ENCODE measurements at regions not wholly inside any gene's neighbourhood (a gene's known extent, or its start where the extent isn't known, plus 50 kb on each side); places are given as distances from the start of the nearest gene placed in this dataset.

DNA sequence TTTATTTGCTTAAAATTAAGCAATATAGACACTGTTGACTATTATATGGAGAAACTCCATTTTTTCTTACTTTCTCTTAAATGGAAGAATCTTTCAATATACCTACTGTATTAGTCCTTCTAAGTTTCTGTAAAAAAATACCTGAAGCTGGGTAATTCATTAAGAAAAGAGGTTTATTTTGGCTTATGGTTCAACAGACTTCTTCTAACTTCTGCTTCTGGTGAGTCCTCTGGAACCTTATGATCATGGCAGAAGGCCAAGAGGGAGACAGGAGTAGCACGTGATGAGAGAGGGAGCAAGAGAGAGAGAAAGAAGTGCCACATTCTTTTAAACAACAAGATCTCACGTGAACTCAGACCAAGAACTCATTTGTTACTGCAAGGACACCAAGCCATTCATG lies 573.3 kb downstream of the MCTP2 start:
- no peak for TF ChIP-seq EZH2 (IDR thresholded peaks at IDR 0.05; ENCODE audit: low read length)
- TF ChIP-seq, protein P1, sequence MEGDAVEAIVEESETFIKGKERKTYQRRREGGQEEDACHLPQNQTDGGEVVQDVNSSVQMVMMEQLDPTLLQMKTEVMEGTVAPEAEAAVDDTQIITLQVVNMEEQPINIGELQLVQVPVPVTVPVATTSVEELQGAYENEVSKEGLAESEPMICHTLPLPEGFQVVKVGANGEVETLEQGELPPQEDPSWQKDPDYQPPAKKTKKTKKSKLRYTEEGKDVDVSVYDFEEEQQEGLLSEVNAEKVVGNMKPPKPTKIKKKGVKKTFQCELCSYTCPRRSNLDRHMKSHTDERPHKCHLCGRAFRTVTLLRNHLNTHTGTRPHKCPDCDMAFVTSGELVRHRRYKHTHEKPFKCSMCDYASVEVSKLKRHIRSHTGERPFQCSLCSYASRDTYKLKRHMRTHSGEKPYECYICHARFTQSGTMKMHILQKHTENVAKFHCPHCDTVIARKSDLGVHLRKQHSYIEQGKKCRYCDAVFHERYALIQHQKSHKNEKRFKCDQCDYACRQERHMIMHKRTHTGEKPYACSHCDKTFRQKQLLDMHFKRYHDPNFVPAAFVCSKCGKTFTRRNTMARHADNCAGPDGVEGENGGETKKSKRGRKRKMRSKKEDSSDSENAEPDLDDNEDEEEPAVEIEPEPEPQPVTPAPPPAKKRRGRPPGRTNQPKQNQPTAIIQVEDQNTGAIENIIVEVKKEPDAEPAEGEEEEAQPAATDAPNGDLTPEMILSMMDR (optimal IDR thresholded peaks at IDR 0.05 in 1 of 3, IDR thresholded peaks at IDR 0.05 in 1 of 3, conservative IDR thresholded peaks at IDR 0.05 in 1 of 3; ENCODE audit: extremely low read depth in 1 of 3, insufficient read depth in 2 of 3, low read length in 3 of 3): no peak
- DNase-seq (ENCODE audit: low read depth, low spot score) (no peak), FAIRE-seq (no peak)
- no peaks in the 10 kb centered on the region for H4K20me1 ChIP-seq (ENCODE audit: control insufficient read depth, extremely low read depth, insufficient read depth, low read length)
- H3K36me3 ChIP-seq (ENCODE audit: control insufficient read depth in 2 of 2, extremely low read depth in 1 of 2, insufficient read depth in 2 of 2, low read length in 2 of 2): no peaks in the 10 kb centered on the region
- no peak overlapping the region for H3K9ac ChIP-seq (ENCODE audit: control insufficient read depth, extremely low read depth, insufficient read depth, low read length)
- no peak overlapping the region for H3K4me2 ChIP-seq (ENCODE audit: control insufficient read depth, extremely low read depth, insufficient read depth, low read depth, low read length)
- no peaks in the 10 kb centered on the region for H3K9me1 ChIP-seq (ENCODE audit: control insufficient read depth, extremely low read depth, insufficient read depth, low read length)
- H3K4me3 ChIP-seq (ENCODE audit: control insufficient read depth in 2 of 3, extremely low read depth in 1 of 3, insufficient read depth in 2 of 3, low read depth in 1 of 3, low read length in 3 of 3): no peak overlapping the region
- H3K27ac ChIP-seq (ENCODE audit: control insufficient read depth, insufficient read depth, low read length): no peak overlapping the region
- no peaks in the 10 kb centered on the region for H3K79me2 ChIP-seq (ENCODE audit: control insufficient read depth, insufficient read depth, low read length)
- dilution Hi-C loops (cut with MboI; ENCODE audit: extremely low pct_ligation_motif_present, low sequenced_read_pairs): no loop called here
- no peaks in the 10 kb centered on the region for H3K4me1 ChIP-seq (ENCODE audit: control insufficient read depth, extremely low read depth, insufficient read depth, low read length)
- no peaks in the 10 kb centered on the region for H3K9me3 ChIP-seq (ENCODE audit: control insufficient read depth, low read depth, low read length)
- no peak overlapping the region for H2AFZ ChIP-seq (ENCODE audit: control insufficient read depth, low read length)
- H3K27me3 ChIP-seq (ENCODE audit: control insufficient read depth, extremely low read depth, insufficient read depth, low read length): peaks cover 1% of the 10 kb centered on the region

DNA sequence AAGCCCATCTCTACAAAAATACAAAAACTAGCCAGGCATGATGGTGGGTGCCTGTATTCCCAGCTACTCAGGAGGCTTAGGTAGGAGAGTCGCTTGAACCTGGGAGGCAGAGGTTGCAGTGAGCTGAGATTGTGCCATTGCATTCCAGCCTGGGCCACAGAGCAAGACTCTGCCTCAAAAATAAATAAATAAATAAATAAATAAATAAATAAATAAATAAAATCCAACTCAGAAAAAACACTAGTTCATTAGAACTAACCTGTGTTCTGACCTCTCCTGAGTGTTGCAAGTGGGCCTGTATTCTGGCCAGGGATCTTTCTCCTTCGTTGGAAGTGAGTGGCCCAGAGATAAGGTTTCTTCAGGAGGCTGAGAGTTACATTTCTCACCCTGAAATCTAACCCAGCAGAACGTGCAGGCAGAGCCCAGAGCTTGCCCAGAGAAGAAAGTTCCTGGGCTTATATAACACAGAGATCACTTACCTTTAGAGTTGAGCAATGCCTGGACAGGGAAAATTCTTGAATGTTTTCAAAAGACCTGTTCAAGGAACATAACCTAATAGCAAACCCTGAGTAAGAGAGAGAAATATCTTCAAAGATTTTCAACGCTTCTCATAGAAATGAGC lies 583.9 kb downstream of the MCTP2 start:
- Histone ChIP-seq H3K9me3 (ENCODE audit: control insufficient read depth, low read depth, low read length) (no peaks in the 10 kb centered on the region), H3K79me2 (ENCODE audit: control insufficient read depth, insufficient read depth, low read length) (no peaks in the 10 kb centered on the region), H3K27me3 (ENCODE audit: control insufficient read depth, extremely low read depth, insufficient read depth, low read length) (no peaks in the 10 kb centered on the region), H4K20me1 (ENCODE audit: control insufficient read depth, extremely low read depth, insufficient read depth, low read length) (no peaks in the 10 kb centered on the region), H3K4me3 (ENCODE audit: control insufficient read depth in 2 of 3, extremely low read depth in 1 of 3, insufficient read depth in 2 of 3, low read depth in 1 of 3, low read length in 3 of 3) (no peak overlapping the region), H3K4me2 (ENCODE audit: control insufficient read depth, extremely low read depth, insufficient read depth, low read depth, low read length) (no peak overlapping the region), H3K27ac (ENCODE audit: control insufficient read depth, insufficient read depth, low read length) (no peak overlapping the region), H3K4me1 (ENCODE audit: control insufficient read depth, extremely low read depth, insufficient read depth, low read length) (no peaks in the 10 kb centered on the region), H3K9me1 (ENCODE audit: control insufficient read depth, extremely low read depth, insufficient read depth, low read length) (no peaks in the 10 kb centered on the region), H3K9ac (ENCODE audit: control insufficient read depth, extremely low read depth, insufficient read depth, low read length) (no peak overlapping the region), H2AFZ (ENCODE audit: control insufficient read depth, low read length) (no peak overlapping the region), H3K36me3 (ENCODE audit: control insufficient read depth in 2 of 2, extremely low read depth in 1 of 2, insufficient read depth in 2 of 2, low read length in 2 of 2) (no peaks in the 10 kb centered on the region)
- dilution Hi-C loops (cut with MboI; ENCODE audit: extremely low pct_ligation_motif_present, low sequenced_read_pairs): no loop called here
- DNase-seq (ENCODE audit: low read depth, low spot score) (no peak), FAIRE-seq (no peak)
- no peak for TF ChIP-seq EZH2 (IDR thresholded peaks at IDR 0.05; ENCODE audit: low read length)
- TF ChIP-seq, protein P1 (optimal IDR thresholded peaks at IDR 0.05 in 1 of 3, IDR thresholded peaks at IDR 0.05 in 1 of 3, conservative IDR thresholded peaks at IDR 0.05 in 1 of 3; ENCODE audit: extremely low read depth in 1 of 3, insufficient read depth in 2 of 3, low read length in 3 of 3): no peak

Measured in keratinocyte (primary cell).